Endothelial cell of umbilical vein (primary cell): ENCODE measurements at regions not wholly inside any gene's neighbourhood (a gene's known extent, or its start where the extent isn't known, plus 50 kb on each side); places are given as distances from the start of the nearest gene placed in this dataset.

Experiments used
- BruUV-seq: library from RNA; stranded (reverse); fragments of 400-500 nt; replicated peaks from 2 replicates; lab custom pipeline; 2021; lab: Mats Ljungman, UMichigan
- CTCF ChIA-PET: fragments of 300-600, 350-600 bp; sonication (Branson Sonifier 250); formaldehyde crosslinking; loops from one replicate; lab custom pipeline; 2021; ENCODE audit warnings: antibody characterized with exemption, inconsistent platforms; lab: Charles Lee
- POLR2A ChIA-PET: fragments of 300-600, 350-600 bp; sonication (Branson Sonifier 250); formaldehyde crosslinking; loops from one replicate; lab custom pipeline; 2021; ENCODE audit warnings: antibody characterized with exemption, inconsistent platforms; lab: Charles Lee
- DNase-seq: peaks from one replicate; pipeline ENCODE4 v3.0.0-alpha.2; 2011; ENCODE audit warnings: low read depth, low spot score
- FAIRE-seq: peaks from 2 replicates; lab custom pipeline; 2011; peaks lifted over from hg19 to GRCh38; lab: Jason Lieb, UNC
- H2AFZ ChIP-seq: 2 replicates; pipeline ENCODE4 v1.6.0; 2012; ENCODE audit warnings: low read depth, low read length, control low read depth, inconsistent platforms
- H3K27ac ChIP-seq: 2 replicates; pipeline ENCODE4 v1.5.1; 2011; ENCODE audit warnings: low read depth, mild to moderate bottlenecking, control low read depth, low read length, moderate library complexity; ENCODE audit not compliant: insufficient read depth
- H3K27me3 ChIP-seq, 2 experiments: 2 replicates each; pipeline versions ENCODE4 v1.6.0 to v1.6.1; 2011; ENCODE audit warnings: low read length in 2 of 2, mixed read lengths in 1 of 2; ENCODE audit not compliant: control insufficient read depth in 2 of 2, insufficient read depth in 2 of 2
- H3K36me3 ChIP-seq, 2 experiments: 2 replicates in 1 of 2; 3 replicates in 1 of 2; pipeline ENCODE4 v1.5.1; 2011; ENCODE audit warnings: low read length in 2 of 2, mild to moderate bottlenecking in 1 of 2, moderate library complexity in 1 of 2; ENCODE audit not compliant: control insufficient read depth in 2 of 2, insufficient read depth in 2 of 2; ENCODE audit errors: extremely low read depth in 1 of 2
- H3K4me1 ChIP-seq: 3 replicates; pipeline ENCODE4 v1.5.1; 2011; ENCODE audit warnings: mild to moderate bottlenecking, low read length; ENCODE audit not compliant: control insufficient read depth, insufficient read depth; ENCODE audit errors: extremely low read depth
- H3K4me2 ChIP-seq: 2 replicates; pipeline ENCODE4 v1.6.1; 2011; ENCODE audit warnings: low read length, control low read depth, mixed read lengths; ENCODE audit not compliant: insufficient read depth
- H3K4me3 ChIP-seq, 3 experiments: fragments of 200-600 bp in 1 of 3; sonication (generic), shearing (Covaris generic) in 1 of 3; replicated peaks in 1 of 3; 2 replicates each; pipeline ENCODE4 v1.5.1; 2011 to 2016; ENCODE audit warnings: control low read depth in 3 of 3, low read length in 3 of 3, mild to moderate bottlenecking in 2 of 3, inconsistent platforms in 1 of 3, low read depth in 1 of 3, moderate library complexity in 1 of 3; ENCODE audit not compliant: insufficient read depth in 1 of 3
- H3K79me2 ChIP-seq: 2 replicates; pipeline ENCODE4 v1.6.0; 2012; ENCODE audit warnings: low read length, inconsistent platforms; ENCODE audit not compliant: control insufficient read depth, insufficient read depth
- H3K9ac ChIP-seq: replicated peaks from 2 replicates; pipeline ENCODE3; 2011; ENCODE audit warnings: low read length, control low read depth; ENCODE audit not compliant: insufficient read depth; ENCODE audit errors: extremely low read depth
- H3K9me1 ChIP-seq: replicated peaks from 3 replicates; pipeline ENCODE4 v1.6.0; 2011; ENCODE audit warnings: mild to moderate bottlenecking, low read length; ENCODE audit not compliant: control insufficient read depth, insufficient read depth; ENCODE audit errors: extremely low read depth
- H3K9me3 ChIP-seq: replicated peaks from 2 replicates; pipeline ENCODE4 v1.5.1; 2012; ENCODE audit warnings: low read length, inconsistent platforms; ENCODE audit not compliant: control insufficient read depth, insufficient read depth
- H4K20me1 ChIP-seq: replicated peaks from 2 replicates; pipeline ENCODE3; 2011; ENCODE audit warnings: mild to moderate bottlenecking, low read length; ENCODE audit not compliant: control insufficient read depth, insufficient read depth; ENCODE audit errors: extremely low read depth
- EZH2 ChIP-seq: IDR thresholded peaks from 2 replicates; pipeline ENCODE4 v1.6.1; 2012; ENCODE audit warnings: borderline replicate concordance, low read depth, mild to moderate bottlenecking, moderate library complexity, low read length, inconsistent platforms; ENCODE audit not compliant: severe bottlenecking
- FOS ChIP-seq: IDR thresholded peaks from 2 replicates; pipeline ENCODE4 v1.6.1; 2011; ENCODE audit warnings: mild to moderate bottlenecking, low read length, moderate library complexity, borderline replicate concordance; ENCODE audit not compliant: insufficient read depth
- GATA2 ChIP-seq: IDR thresholded peaks from 2 replicates; pipeline ENCODE4 v1.7.0; 2011; ENCODE audit warnings: low read depth, mild to moderate bottlenecking, moderate library complexity, mixed read lengths, low read length; ENCODE audit not compliant: insufficient read length, insufficient read depth
- JUN ChIP-seq: IDR thresholded peaks from 2 replicates; pipeline ENCODE4 v1.6.1; 2011; ENCODE audit warnings: borderline replicate concordance, low read depth; ENCODE audit not compliant: insufficient read length, insufficient read depth
- MYC ChIP-seq: IDR thresholded peaks from one replicate; pipeline ENCODE4 v1.6.1; 2011; ENCODE audit warnings: mild to moderate bottlenecking, low read depth, low read length
- POLR2A ChIP-seq: IDR thresholded peaks from 2 replicates; pipeline ENCODE4 v1.6.1; 2012; ENCODE audit warnings: low read depth, mild to moderate bottlenecking, control low read depth, low read length
- POLR2AphosphoS5 ChIP-seq: IDR thresholded peaks from 2 replicates; pipeline ENCODE4 v1.6.1; 2012; ENCODE audit warnings: low read depth, mild to moderate bottlenecking, control low read depth, low read length, moderate library complexity; ENCODE audit not compliant: insufficient read depth
- dilution Hi-C: fragments of 300-500 bp; cut with MboI; formaldehyde crosslinking; loops from one replicate; pipeline ENCODE4 v1.15.0; 2019; ENCODE audit warnings: low sequenced_read_pairs; ENCODE audit not compliant: extremely low pct_ligation_motif_present
- intact Hi-C: fragments of 100-400 bp; cut with micrococcal nuclease; formaldehyde crosslinking; loops from one replicate; pipeline ENCODE4 v1.10.0; 2022
- TF ChIP-seq, protein P1 (sequence below), 2 donors: IDR thresholded peaks; 1 replicate in 1 of 2; 2 replicates in 1 of 2; pipeline ENCODE4 v1.5.1; 2011; ENCODE audit warnings: low read length in 2 of 2, mild to moderate bottlenecking in 2 of 2, moderate library complexity in 2 of 2, control low read depth in 1 of 2, inconsistent platforms in 1 of 2, low read depth in 1 of 2; ENCODE audit not compliant: insufficient read depth in 1 of 2; ENCODE audit errors: extremely low read depth in 1 of 2
- TF ChIP-seq, protein P2 (sequence below): IDR thresholded peaks from 2 replicates; pipeline ENCODE4 v1.6.1; 2011; ENCODE audit not compliant: insufficient read depth, insufficient read length

DNA sequence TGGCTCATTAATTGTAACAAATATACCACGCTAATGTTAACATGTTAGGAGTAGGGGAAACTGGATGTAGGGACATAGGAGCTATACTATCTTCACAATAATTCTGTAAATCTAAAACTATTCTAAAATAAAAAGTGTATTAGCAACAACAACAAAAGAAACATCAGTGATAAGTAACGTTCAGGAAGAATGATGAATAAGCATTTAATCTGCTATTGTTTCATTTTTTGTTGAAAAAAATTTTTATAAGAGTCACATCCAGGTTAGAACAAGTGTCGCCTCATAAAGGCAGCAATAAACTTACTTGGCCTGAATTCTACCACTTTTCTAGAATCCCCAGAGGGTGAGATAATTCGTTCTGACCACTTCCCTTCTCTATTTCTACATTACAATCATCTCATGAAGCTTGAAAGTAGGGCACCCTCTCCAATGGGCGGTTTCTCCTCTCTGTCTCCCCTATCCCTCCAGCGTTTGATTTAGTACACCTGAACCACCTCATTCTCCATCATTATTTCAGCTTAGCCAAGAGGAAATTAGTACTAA, 253.1 kb upstream of the IPO5 start:
- CTCF ChIA-PET = no interaction called here

More for the DNA sequence above, 253.1 kb upstream of the IPO5 start:
- H4K20me1 ChIP-seq = no peaks in the 10 kb centered on the region
- no TSS peak for BruUV-seq
- no peak overlapping the region for H3K9ac ChIP-seq
- no peaks in the 10 kb centered on the region for H3K4me1 ChIP-seq
- no peak overlapping the region for H3K4me3 ChIP-seq
- TF ChIP-seq GATA2 (no peak), FOS (no peak), MYC (no peak), JUN (no peak), POLR2A (no peak), POLR2AphosphoS5 (no peak), EZH2 (no peak)
- TF ChIP-seq, protein P1, sequence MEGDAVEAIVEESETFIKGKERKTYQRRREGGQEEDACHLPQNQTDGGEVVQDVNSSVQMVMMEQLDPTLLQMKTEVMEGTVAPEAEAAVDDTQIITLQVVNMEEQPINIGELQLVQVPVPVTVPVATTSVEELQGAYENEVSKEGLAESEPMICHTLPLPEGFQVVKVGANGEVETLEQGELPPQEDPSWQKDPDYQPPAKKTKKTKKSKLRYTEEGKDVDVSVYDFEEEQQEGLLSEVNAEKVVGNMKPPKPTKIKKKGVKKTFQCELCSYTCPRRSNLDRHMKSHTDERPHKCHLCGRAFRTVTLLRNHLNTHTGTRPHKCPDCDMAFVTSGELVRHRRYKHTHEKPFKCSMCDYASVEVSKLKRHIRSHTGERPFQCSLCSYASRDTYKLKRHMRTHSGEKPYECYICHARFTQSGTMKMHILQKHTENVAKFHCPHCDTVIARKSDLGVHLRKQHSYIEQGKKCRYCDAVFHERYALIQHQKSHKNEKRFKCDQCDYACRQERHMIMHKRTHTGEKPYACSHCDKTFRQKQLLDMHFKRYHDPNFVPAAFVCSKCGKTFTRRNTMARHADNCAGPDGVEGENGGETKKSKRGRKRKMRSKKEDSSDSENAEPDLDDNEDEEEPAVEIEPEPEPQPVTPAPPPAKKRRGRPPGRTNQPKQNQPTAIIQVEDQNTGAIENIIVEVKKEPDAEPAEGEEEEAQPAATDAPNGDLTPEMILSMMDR (IDR thresholded peaks at IDR 0.05; ENCODE audit: extremely low read depth in 1 of 2, insufficient read depth in 1 of 2, low read depth in 1 of 2, low read length in 2 of 2) = no peak
- TF ChIP-seq, protein P2, sequence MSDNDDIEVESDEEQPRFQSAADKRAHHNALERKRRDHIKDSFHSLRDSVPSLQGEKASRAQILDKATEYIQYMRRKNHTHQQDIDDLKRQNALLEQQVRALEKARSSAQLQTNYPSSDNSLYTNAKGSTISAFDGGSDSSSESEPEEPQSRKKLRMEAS = no peak
- no peaks in the 10 kb centered on the region for H3K9me1 ChIP-seq
- no peaks in the 10 kb centered on the region for H3K79me2 ChIP-seq
- intact Hi-C loops (no loop called here), dilution Hi-C loops (no loop called here)
- no peaks in the 10 kb centered on the region for H3K27me3 ChIP-seq
- FAIRE-seq (peak; percentile 24), DNase-seq (no peak)
- H2AFZ ChIP-seq = no peak overlapping the region
- no peaks in the 10 kb centered on the region for H3K36me3 ChIP-seq
- H3K9me3 ChIP-seq = no peaks in the 10 kb centered on the region
- POLR2A ChIA-PET = no interaction called here
- H3K27ac ChIP-seq = no peak overlapping the region
- H3K4me2 ChIP-seq = no peak overlapping the region
